ENCODE measurements at regions not wholly inside any gene's neighbourhood (a gene's known extent, or its start where the extent isn't known, plus 50 kb on each side); places are given as distances from the start of the nearest gene placed in this dataset.

DNA sequence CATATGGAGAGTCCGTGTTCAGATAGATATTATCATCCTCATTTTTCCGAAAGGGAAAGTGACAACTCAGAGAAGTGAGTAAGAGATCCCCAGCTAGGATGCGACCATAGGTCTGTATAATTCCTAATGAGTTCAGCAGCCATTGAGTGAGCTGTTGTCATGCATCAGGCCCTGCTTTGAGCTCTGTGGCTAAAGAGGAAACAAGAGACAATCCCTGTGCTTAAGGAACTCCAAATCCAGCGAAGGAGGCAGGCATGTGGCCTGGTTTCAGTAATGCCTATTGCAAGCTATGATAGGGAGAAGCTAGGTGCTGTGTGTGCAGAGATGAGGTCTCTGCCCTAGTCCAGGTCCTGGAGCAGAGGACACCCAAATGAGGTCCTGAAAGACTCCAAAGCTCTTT, 192.8 kb downstream of the ACTL7B start:
- intact Hi-C loops (cut with DNase I; ENCODE audit: low total_unique reads) = no loop called here
- DNase-seq = no peak
- Histone ChIP-seq H3K4me3 (no peak overlapping the region), H3K4me1 (no peaks in the 10 kb centered on the region), H3K36me3 (no peaks in the 10 kb centered on the region), H3K9me3 (peaks cover 3 to 21% (median 15%) of the 10 kb centered on the region in 3 donors), H3K27me3 (no peaks in the 10 kb centered on the region), H3K27ac (no peak overlapping the region)
- TF ChIP-seq CTCF (IDR thresholded peaks at IDR 0.05) = no peak

- no peaks in the 10 kb centered on the region for H3K4me1 ChIP-seq
- H3K27ac ChIP-seq = no peak overlapping the region
- intact Hi-C loops (cut with DNase I; ENCODE audit: low total_unique reads) = no loop called here
- no peak for TF ChIP-seq CTCF (IDR thresholded peaks at IDR 0.05)
- no peak for DNase-seq
- no peak overlapping the region for H3K4me3 ChIP-seq
- H3K27me3 ChIP-seq = no peaks in the 10 kb centered on the region
- H3K36me3 ChIP-seq = no peaks in the 10 kb centered on the region
- H3K9me3 ChIP-seq = peaks cover 3 to 21% (median 15%) of the 10 kb centered on the region in 3 donors
These were observed 193.5 kb downstream of the ACTL7B start for GRCh38 chr9:108662091-108662875.

DNA sequence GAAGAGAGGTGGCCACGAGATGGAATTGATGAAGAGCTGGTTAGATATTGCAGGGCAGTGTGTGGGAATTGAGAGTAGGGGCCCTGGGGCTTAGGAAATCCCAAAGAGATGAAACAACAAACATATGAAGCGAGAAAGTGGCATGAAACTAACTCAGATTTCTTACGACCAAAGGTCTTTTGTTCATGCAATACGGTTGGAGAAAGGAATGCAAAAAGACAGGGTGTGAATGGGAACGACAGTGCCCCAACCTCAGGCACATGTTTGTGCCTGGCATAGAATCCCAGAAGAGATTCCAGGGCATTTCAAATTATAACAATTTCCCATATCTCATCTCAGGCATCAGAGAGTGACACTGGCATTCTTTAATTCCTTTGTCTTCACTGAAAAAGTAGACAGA, 199.2 kb downstream of the ACTL7B start:
- H3K4me1 ChIP-seq = no peaks in the 10 kb centered on the region
- DNase-seq = no peak
- intact Hi-C loops (cut with DNase I; ENCODE audit: low total_unique reads) = no loop called here
- H3K27me3 ChIP-seq = no peaks in the 10 kb centered on the region
- no peak overlapping the region for H3K4me3 ChIP-seq
- no peak overlapping the region for H3K27ac ChIP-seq
- H3K9me3 ChIP-seq = peaks cover 3 to 21% (median 15%) of the 10 kb centered on the region in 3 donors
- TF ChIP-seq CTCF (IDR thresholded peaks at IDR 0.05) = no peak
- no peaks in the 10 kb centered on the region for H3K36me3 ChIP-seq

GRCh38 chr9:108655818-108656217, 200.0 kb downstream of the ACTL7B start:
- intact Hi-C loops (cut with DNase I; ENCODE audit: low total_unique reads) = no loop called here
- no peak for TF ChIP-seq CTCF (IDR thresholded peaks at IDR 0.05)
- no peaks in the 10 kb centered on the region for H3K27me3 ChIP-seq
- no peak overlapping the region for H3K27ac ChIP-seq
- H3K36me3 ChIP-seq = no peaks in the 10 kb centered on the region
- H3K4me3 ChIP-seq = no peak overlapping the region
- H3K9me3 ChIP-seq = peaks cover 3 to 21% (median 15%) of the 10 kb centered on the region in 3 donors
- no peak for DNase-seq
- no peaks in the 10 kb centered on the region for H3K4me1 ChIP-seq

DNA sequence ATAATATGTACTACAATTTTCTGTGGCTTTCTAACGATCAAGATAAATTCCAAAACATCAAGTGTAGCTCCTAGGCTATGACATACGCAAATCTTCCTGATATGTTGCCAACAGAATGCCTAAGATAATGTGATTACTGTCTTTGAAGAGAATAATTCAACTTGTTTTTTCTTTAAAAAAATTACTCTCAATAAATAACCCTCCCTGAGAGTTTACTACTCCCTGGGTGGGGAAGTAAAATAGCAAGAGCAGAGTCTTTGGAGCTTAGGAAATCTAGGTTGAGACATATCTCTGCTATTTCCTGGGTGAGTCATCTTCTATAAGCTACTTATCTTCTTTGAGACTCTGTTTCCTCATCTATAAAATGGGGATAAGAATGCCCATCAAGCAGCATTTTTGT, 201.2 kb downstream of the ACTL7B start:
- Histone ChIP-seq H3K4me1 (no peaks in the 10 kb centered on the region), H3K9me3 (peaks cover 2 to 14% (median 6%) of the 10 kb centered on the region in 3 donors), H3K27ac (no peak overlapping the region), H3K27me3 (no peaks in the 10 kb centered on the region), H3K36me3 (no peaks in the 10 kb centered on the region), H3K4me3 (no peak overlapping the region)
- intact Hi-C loops (cut with DNase I; ENCODE audit: low total_unique reads) = no loop called here
- TF ChIP-seq CTCF (IDR thresholded peaks at IDR 0.05) = no peak
- no peak for DNase-seq
